HG03571 (cell line): ENCODE measurements at regions not wholly inside any gene's neighbourhood (a gene's known extent, or its start where the extent isn't known, plus 50 kb on each side); places are given as distances from the start of the nearest gene placed in this dataset.
"Not testable (repeated sequence)": the region's sequence is repeated elsewhere in the genome, so short reads cannot be mapped to it uniquely, and the experiment has no call there.

Experiments
- ATAC-seq: cut with Tn5 transposase; IDR thresholded peaks from one replicate; pipeline ENCODE4 v1.9.1; 2021; ENCODE audit not compliant: unreplicated experiment

DNA sequence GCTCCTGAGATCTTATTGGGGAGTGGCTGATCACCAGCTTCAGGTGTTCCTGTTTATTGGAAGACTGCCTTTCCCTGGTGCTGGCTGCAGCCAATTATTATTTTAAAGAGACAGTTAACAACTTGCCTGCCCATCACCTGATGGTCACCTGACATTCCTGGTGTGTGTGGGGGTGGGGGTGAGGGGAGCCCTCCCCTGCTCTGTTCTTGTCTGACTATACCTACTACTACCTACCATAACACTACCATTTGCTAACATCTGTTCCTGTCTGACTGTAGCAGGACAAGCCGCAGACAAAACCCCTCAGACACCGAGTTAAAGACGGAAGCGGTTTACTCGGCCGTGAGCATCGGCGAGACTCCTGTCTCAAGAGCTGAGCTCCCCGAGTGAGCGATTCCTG is 54.9 kb upstream of the NBPF3 start:
- no peak for ATAC-seq

DNA sequence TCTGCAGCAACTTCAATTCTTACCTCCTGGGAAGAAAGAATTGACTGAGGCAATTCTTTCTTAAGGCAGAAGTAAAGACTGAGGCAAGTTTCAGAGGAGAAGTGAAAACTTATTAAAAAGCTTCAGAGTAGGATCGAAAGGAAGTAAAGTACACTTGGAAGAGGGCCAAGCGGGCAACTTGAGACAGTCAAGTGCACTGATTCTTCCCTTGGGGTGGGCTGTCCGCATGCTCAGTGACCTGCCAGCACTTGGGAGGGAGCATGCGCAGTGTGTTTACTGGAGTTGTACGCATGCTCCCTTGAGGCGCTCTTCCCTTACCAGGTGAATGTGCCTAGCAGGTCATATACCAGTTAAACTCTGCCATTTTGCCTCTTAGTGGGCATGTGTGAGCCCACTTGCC is 55.3 kb upstream of the NBPF3 start:
- no peak for ATAC-seq

DNA sequence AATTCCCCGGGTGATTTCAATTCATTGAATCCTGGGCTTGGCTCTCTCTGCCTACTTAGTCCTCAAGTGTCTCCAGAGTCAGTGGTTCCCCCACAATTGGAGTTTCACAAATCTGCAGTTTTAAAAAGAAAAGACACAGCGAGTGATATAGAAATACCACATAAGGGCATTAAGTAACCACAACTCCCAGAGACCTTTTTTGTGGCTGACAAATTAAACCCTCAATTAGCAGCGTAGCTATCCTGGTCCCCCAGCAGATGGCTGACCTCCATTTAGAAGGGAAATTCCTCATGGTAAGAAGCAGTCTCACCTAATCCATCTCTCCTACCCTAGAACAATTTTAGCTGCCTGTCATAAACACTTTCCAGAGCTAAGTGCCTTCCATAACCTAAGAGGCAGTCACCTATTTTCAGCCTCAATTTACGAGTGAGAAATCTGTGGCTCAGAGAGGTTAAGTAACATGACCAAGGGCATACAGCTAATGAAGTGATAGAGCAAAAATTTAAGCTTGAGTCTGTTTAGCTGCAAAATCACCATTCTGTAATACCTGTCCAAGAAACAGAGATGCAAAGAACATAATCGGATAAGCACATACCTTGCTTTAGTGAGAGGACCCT is 56.0 kb upstream of the NBPF3 start:
- ATAC-seq = no peak

DNA sequence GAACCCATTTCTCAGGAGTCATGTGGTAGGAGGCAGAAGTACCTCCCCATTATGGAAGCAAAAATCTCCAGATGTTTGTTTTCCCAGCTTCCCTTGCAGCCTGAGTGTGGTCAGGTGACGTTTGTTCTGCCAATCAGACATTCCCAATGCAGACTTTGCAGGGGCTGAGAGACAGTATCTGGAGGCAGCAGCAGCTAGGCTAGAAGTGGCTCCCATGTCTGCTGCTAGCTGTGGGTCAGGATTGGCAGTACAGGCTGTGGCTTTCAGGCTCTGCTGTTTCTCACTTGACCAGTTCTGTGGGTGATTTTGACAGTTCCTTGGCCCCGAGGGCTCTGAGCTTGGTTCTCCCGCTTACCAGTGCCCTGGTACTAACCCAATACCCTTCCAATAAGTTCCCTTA is 58.6 kb upstream of the NBPF3 start:
- no peak for ATAC-seq

DNA sequence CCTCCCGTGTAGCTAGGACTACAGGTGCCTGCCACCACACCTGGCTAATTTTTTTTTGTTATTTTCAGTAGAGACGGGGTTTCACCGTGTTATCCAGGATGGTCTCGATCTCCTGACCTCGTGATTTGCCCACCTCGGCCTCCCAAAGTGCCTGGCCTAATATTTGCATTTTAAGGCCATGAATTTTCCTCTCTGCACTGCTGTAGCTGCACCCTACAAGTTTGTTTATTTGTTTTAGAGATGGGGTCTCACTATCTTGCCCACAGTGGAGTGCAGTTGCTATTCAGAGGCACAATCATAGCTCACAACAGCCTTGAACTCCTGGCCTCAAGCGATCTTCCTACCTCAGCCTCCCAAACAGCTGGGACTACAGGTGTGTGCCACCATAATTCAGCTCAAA is 59.8 kb upstream of the NBPF3 start:
- not testable (repeated sequence) for ATAC-seq

DNA sequence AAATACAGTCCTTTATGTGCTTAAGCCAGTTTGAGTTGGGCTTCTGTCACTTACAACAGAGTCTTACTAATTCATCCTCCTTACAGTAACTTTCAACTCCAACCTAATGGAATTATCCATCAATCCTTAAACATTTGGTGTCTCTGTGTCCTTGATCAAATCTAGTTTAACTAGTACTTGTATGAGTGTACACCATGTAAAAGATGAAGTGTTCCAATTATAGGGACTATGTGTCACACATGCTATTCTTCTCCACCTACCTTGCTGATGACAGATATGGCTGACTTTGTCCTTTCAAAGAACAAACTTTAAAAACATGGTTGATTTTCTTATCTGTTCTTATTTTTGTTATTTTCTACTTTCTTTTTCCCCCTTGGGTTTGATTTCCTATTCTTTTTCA is 60.4 kb upstream of the NBPF3 start:
- no peak for ATAC-seq

DNA sequence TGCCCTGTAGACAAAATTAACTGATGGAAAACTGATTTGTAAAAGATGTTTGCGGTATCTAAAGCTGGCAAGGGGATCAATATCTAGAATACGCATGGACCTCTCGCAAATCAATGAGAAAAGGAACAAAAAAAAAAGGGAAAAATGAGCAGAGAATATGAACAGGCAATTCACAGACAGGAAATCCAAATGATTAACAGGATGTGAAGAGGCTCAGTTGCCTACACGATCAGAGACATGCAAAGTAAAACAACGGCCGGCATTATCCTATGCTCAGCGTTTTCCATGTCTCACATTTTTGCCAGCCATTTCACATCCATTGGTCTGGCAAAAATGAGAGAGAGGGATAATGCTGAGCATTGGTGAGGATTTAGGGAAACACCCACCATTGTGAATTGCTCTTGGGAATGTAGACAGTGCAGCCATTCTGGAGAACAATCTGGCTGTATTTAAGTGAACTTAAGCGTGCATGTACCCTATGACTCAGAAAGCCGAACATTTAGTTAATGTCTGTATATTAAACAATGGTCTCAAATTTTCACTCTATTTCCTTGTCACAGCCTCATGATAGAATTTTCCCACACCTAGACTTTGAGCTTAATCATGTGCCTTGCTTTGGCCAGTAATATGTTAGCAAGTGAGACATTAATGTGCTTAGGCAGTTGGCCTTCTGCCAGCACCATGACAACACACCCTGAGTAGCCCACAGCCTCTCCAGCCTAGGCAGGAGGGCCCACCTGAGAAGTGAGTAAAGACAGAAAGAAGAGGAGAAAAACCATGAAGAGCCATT is 61.0 kb upstream of the NBPF3 start:
- ATAC-seq = no peak

DNA sequence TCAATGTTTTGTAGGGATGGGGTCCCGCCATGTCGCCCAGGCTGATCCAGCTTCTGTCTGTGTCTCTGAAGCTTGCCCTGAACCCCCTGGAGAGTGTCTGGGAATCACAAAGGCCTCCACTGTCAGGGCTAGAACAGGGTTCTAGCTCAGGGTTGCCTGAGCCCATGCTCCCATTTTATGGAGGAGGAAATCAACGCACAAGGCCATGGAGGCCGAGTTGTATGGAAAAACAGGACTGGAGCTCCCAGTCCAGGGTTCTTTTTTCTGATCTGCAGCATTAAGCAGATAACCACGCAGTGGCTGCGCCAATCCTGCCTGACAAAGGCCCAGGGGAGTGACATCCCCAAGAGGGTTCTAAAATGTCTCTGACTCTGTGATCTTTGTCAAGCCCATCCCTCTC is 67.6 kb upstream of the NBPF3 start:
- ATAC-seq = no peak

DNA sequence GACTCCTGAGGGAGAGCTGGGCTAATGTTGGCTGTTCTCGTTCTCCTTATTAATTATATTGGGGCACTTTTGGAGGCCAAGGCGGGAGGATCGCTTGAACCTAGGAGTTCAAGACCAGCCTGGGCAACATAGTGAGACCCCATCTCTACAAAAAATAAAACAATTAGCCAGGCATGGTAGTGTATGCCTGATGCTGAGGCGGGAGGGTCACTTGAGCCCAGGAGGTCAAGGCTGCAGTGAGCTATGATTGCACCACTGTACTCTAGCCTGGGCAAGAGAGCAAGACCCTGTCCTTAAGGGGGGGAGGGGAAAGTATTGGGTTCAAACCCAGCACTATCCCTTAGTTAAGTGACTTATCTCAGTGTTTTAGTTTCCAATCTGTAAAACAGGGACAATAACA is 70.0 kb upstream of the NBPF3 start:
- ATAC-seq = no peak

DNA sequence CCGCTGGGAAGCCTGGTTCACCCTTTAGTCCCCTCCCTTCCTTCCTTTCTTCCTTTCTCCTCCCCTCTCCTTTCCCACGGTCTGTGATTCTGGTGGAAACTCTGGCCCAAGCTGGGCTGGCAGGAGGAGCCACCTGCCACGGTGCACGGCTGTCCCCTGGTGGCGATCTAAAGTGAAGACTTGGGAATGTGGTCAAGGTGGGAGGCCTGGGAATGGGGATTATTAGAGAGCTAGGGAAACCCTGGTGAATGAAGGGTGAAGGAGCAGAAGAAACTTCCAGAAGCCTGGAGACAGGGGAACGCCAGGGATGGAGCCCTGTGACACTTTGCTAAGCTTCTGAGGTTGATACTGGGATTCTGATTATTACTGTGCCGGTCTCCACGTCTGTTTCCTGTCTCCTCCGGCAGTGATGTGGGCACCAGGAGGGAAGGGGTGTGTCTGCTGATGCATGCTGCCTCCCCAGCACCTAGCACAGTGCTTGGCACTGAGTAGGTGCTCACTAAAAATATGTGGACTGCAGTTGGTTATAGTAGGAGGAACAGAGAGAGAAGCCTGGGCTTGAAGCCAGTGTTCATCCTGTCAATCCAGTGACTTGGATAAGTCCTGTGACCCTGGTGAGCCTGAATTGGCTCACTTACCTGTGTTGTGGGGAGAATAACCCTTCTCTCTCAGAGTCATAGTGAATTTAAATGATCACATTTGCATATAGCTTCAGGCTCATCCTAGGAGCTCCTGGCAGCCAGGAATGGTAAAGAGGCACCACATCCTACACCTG is 71.2 kb upstream of the NBPF3 start:
- ATAC-seq = no peak

DNA sequence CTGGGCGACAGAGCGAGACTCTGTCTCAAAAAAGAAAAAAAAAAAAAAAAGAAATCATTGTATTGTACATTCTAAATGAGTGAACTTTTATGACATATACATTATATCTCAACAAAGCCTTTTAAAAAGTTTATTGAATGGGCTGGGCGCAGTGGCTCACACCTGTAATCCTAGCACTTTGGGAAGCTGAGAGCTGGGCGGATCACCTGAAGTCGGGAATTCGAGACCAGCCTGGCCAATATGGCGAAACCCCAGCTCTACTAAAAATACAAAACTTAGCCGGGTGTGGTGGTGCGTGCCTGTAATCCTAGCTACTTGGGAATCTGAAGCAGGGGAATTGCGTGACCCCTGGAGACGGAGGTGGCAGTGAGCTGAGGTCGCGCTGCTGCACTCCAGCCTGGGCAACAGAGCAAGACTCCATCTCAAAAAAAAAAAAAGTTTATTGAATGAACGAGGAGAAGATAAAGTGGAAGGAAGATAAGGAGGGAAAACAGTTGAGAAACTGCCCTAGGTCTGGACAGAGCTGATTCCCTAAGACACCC is 71.9 kb upstream of the NBPF3 start:
- not testable (repeated sequence) for ATAC-seq

DNA sequence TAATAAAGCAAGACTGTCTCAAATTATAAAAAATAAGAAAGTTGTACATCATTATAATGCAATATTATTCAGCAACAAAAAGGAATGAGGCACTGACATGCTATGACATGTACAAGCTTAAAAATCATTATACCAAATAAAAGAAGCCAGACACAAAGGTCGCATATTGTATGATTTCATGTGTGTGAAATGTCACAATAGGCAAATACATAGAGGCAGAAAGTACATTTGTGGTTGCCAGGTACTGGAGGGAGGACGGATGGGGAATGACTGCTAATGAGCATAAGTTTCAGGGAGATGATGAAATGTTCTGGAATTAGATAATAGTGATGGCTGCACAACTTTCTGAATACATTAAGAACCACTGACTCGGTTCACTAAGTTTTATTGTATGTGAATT is 73.6 kb upstream of the NBPF3 start:
- no peak for ATAC-seq

DNA sequence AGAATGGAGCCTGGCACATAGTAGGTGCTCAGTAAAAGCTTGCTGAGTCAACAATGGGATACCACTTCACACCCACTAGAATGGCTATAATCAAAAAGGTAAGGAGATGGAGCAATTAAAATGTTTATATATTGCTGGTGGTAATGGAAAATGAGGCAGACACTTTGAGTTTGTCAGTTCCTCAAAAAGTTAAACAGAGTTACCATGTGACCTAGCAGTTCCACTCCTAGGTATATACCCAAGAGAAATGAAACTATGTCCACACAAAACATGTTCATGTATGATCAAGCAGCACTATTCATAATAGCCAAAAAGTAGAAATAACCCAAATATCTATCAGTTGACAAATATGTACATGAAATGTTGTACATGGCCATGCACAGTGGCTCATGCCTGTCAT is 74.8 kb upstream of the ECE1 start:
- no peak for ATAC-seq

DNA sequence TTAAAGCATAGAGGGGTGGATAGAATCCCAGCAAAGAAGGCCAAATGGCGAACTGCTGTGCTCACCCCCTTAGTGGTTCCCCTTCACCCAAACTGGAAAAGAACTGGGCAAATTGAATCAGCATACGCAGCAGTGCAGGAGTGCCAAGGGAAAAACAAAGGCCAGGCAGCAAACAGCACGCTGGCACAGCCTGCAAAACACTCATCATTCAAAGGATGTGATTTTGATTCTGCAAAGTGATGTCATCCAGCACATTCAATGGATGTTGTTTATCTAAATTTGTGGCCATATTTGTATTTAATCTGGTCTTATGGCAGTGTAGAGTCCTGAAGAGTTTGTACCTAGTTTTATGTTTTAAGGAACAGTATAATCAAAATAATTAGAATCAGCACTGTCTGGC is 71.8 kb upstream of the ECE1 start:
- ATAC-seq = no peak

DNA sequence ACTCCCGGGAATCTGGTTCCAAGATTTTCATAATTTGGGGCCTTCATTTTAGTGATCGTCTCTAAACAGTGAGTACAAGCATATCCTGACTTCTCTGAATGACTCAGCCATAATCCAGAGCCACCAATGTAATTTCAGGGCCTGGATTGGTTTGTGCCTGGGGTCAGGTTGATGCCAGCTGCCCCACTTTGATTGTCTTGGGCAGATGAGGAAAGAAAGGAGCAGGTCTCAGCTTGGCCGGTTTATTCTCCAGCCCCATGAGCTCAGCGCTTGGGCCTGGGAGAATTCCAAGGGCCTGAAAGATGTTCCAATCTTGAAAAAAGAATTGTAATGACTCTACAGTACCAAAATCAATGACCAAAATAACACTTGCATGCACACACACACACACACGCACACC is 71.2 kb upstream of the ECE1 start:
- ATAC-seq = no peak

DNA sequence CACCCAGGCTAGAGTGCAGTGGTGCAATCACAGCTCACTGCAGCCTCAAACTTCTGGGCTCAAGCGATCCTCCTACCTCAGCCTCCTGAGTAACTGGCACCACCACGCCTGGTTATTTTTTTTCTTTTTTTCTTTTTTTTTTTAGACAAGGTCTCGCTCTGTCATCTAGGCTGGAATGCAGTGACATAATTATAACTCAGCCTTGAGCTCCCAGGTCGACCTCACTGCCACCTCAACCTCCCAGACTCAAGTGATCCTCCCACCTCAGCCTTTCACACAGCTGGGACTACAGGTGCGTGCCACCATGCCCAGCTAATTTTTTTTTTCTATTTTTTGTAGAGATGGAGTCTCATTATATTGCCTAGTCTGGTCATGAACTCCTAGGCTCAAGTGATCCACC is 66.9 kb upstream of the ECE1 start:
- ATAC-seq = no peak

DNA sequence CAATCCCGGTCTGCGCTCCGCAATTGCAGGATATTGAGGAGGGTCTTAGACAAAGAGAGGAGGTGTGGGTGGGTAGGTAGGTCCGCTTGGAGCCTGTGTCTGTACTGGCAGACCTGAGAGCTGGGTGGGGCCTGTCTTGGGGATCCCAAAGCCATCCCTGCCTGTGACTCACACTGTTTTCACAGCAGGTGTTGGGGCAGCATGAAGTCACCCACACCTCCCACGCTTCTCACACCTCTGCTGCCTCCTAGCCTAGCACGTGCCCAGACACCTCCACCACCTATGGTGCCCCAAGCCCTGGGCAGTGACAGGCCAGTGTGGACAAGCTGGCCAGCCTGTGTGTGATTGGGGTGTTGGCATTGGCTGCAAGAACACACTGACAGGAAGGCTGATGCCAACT is 65.7 kb upstream of the ECE1 start:
- ATAC-seq = no peak

DNA sequence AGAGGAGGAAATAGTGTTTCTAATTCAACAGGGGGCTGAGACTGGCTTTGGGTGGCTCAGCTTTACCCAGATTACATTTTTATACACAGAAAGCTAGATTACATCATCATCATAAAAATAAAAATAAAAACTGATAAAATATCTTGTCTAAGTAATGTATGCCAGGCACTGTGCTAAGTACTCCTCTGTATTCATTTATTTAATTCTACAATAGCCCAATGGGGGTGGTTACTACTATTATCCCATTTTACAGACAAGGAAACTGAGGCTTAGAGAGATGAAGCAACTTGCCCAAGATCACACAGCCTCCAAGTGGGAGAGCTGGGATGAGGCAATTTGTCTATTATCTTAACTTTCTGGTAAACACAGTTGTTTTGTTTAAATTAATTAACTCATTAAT is 62.3 kb upstream of the ECE1 start:
- no peak for ATAC-seq

DNA sequence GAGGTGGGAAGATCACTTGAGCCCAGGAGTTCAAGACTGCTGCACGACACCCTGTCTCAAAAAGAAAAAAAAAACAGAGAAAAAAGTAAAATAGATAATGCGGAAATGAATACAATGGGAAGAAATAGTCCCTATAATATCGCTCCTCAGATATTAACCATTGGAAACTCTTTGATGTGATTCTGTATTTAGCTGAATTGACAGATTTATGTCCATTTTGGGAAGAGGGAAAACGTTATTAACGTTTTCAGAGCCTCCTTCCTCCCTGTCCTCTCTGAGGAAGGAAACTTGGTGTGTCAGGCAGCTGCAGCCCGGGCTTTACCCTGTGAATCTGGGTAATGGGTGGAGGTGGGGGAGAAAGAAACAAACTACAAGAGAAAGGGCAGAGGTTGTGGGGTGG is 61.6 kb upstream of the ECE1 start:
- no peak for ATAC-seq

DNA sequence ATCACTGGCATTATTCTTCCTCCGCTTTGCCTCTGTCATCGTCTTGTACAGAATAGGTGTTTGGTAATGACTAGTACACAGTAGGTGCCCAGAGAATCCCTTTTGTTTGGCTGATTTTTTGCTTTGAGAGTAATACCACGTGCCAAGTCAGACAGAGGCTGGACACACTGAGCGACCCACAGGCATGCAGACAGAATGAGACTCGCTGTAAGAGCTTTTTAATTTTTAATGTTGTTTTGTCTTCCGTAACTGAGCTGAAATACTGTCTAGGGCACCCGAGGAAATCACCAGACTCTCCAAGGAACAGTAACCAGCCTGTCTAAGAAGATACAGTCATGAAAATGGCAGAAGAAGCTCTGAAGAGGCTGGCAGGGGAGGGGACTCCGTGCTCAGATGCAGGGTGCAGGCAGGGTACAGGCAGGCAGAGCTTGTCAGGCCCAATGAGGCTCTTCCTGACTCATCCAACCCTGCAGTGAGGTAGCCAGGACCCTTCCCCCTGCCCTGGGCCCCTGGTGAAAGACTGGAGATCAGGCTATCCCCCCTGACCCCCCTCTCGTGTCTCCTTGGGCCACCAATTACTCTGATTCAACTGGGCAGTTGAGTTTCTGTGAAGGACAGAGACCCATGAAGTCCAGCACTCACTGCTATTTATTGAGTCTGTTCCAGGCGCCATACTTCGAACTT is 60.1 kb upstream of the ECE1 start:
- no peak for ATAC-seq

DNA sequence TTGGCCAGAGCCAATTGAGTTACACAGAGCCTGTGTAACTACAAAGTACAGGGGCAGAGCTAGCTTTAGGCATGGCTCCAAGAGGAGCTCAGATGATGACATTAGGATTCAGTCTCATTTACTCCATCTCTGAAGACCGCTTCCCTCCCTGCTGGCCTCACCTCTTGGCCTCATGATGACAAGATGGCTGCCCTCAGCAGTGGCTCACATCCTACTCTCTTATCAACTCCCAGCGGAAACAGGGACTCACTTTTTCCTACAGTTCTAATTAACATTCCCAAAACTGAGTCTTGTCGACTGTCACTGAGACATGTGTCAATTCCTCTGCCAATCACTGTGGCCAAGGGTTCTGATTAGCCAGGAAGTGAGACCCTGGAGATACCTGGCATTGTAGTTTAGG is 59.4 kb upstream of the ECE1 start:
- ATAC-seq = no peak
